HEK293 (cell line): ENCODE measurements at regions not wholly inside any gene's neighbourhood (a gene's known extent, or its start where the extent isn't known, plus 50 kb on each side); places are given as distances from the start of the nearest gene placed in this dataset.

Source experiments
- CTCF ChIA-PET: fragments of 350-600 bp; formaldehyde crosslinking; extraction: SDS; loops from one replicate; lab custom pipeline; 2021; ENCODE audit warnings: antibody characterized with exemption; lab: Yijun Ruan, JAX
- POLR2A ChIA-PET: fragments of 300-600 bp; formaldehyde crosslinking; extraction: SDS; loops from one replicate; lab custom pipeline; 2020; ENCODE audit warnings: antibody characterized with exemption, inconsistent platforms; lab: Yijun Ruan, JAX
- H3K27ac ChIP-seq: fragments of 200-500 bp; sonication (Bioruptor generic); 2 replicates; pipeline ENCODE4 v1.5.1; 2014; ENCODE audit warnings: low read depth, low read length, control low read depth, inconsistent platforms; ENCODE audit errors: extremely low read depth
- H3K36me3 ChIP-seq, 2 experiments: fragments of 200-500 bp in 1 of 2; sonication (Bioruptor generic) in 1 of 2; 1 replicate in 1 of 2; 2 replicates in 1 of 2; pipeline ENCODE4 v1.5.1; 2014 to 2017; ENCODE audit warnings: inconsistent platforms in 2 of 2, low read length in 2 of 2; ENCODE audit not compliant: control insufficient read depth in 2 of 2, insufficient read depth in 1 of 2
- H3K4me1 ChIP-seq: fragments of 200-500 bp; sonication (Bioruptor generic); 2 replicates; pipeline ENCODE4 v1.5.1; 2014; ENCODE audit warnings: mild to moderate bottlenecking, low read length, inconsistent platforms; ENCODE audit not compliant: control insufficient read depth, insufficient read depth
- H3K4me3 ChIP-seq: 2 replicates; pipeline ENCODE4 v1.5.1; 2011; ENCODE audit warnings: low read depth, mild to moderate bottlenecking, control low read depth, low read length, moderate library complexity
- H3K9me3 ChIP-seq: fragments of 200-500 bp; sonication (Bioruptor generic); 2 replicates; pipeline ENCODE4 v1.5.1; 2014; ENCODE audit warnings: low read depth, low read length, inconsistent platforms; ENCODE audit not compliant: control insufficient read depth, insufficient read depth
- KLF8 ChIP-seq: fragments of 450-650 bp; formaldehyde crosslinking; IDR thresholded peaks from 2 replicates; pipeline ENCODE4 v1.5.1; 2016; ENCODE audit warnings: missing biosample characterization, missing genetic modification characterization
- SCRT2 ChIP-seq: fragments of 450-650 bp; formaldehyde crosslinking; IDR thresholded peaks from 2 replicates; pipeline ENCODE4 v1.5.1; 2016; ENCODE audit warnings: missing biosample characterization, missing genetic modification characterization
- TRIM28 ChIP-seq: IDR thresholded peaks from 2 replicates; pipeline ENCODE4 v1.6.1; 2011; ENCODE audit warnings: low read length, control low read depth, borderline replicate concordance
- ZBTB1 ChIP-seq: fragments of 450-650 bp; formaldehyde crosslinking; IDR thresholded peaks from 2 replicates; pipeline ENCODE4 v1.5.1; 2016; ENCODE audit warnings: missing biosample characterization, missing genetic modification characterization
- ZNF174 ChIP-seq: fragments of 450-650 bp; formaldehyde crosslinking; IDR thresholded peaks from 2 replicates; pipeline ENCODE4 v1.5.0; 2017; ENCODE audit warnings: missing biosample characterization, mild to moderate bottlenecking, missing genetic modification characterization
- ZNF239 ChIP-seq: fragments of 450-650 bp; formaldehyde crosslinking; IDR thresholded peaks from 2 replicates; pipeline ENCODE4 v1.5.1; 2016; ENCODE audit warnings: missing biosample characterization, missing genetic modification characterization
- ZNF354C ChIP-seq: fragments of 450-650 bp; formaldehyde crosslinking; IDR thresholded peaks from 2 replicates; pipeline ENCODE4 v1.5.1; 2016; ENCODE audit warnings: missing biosample characterization, missing genetic modification characterization, low read depth, borderline replicate concordance
- ZNF423 ChIP-seq: fragments of 450-650 bp; formaldehyde crosslinking; IDR thresholded peaks from 2 replicates; pipeline ENCODE4 v1.5.1; 2016; ENCODE audit warnings: missing biosample characterization, missing genetic modification characterization
- ZNF473 ChIP-seq: fragments of 450-650 bp; formaldehyde crosslinking; IDR thresholded peaks from 2 replicates; pipeline ENCODE4 v1.5.1; 2017; ENCODE audit warnings: missing biosample characterization, missing genetic modification characterization
- ZNF48 ChIP-seq: fragments of 450-650 bp; formaldehyde crosslinking; IDR thresholded peaks from 2 replicates; pipeline ENCODE4 v1.5.1; 2016; ENCODE audit warnings: missing biosample characterization, missing genetic modification characterization
- ZSCAN30 ChIP-seq: fragments of 450-650 bp; IDR thresholded peaks from 2 replicates; pipeline ENCODE4 v1.5.1; 2018; ENCODE audit warnings: missing biosample characterization, mild to moderate bottlenecking, missing genetic modification characterization, moderate library complexity
- TF ChIP-seq, protein P1 (sequence below): fragments of 450-650 bp; formaldehyde crosslinking; IDR thresholded peaks from 2 replicates; pipeline ENCODE4 v1.5.1; 2016; ENCODE audit warnings: missing biosample characterization, missing genetic modification characterization
- TF ChIP-seq, protein P2 (sequence below): fragments of 450-650 bp; formaldehyde crosslinking; conservative IDR thresholded peaks from 2 replicates; pipeline ENCODE4 v1.5.1; 2016; ENCODE audit warnings: low read depth, missing biosample characterization, missing genetic modification characterization
- TF ChIP-seq, protein P3 (sequence below): fragments of 450-650 bp; formaldehyde crosslinking; IDR thresholded peaks from 2 replicates; pipeline ENCODE4 v1.5.1; 2016; ENCODE audit warnings: missing biosample characterization, missing genetic modification characterization, borderline replicate concordance
- TF ChIP-seq, protein P4 (sequence below): fragments of 450-650 bp; formaldehyde crosslinking; IDR thresholded peaks from 2 replicates; pipeline ENCODE4 v1.5.1; 2016; ENCODE audit warnings: missing biosample characterization, missing genetic modification characterization
- TF ChIP-seq, protein P5 (sequence below): fragments of 450-650 bp; formaldehyde crosslinking; IDR thresholded peaks from 2 replicates; pipeline ENCODE4 v1.5.1; 2017; ENCODE audit warnings: missing biosample characterization, missing genetic modification characterization

DNA sequence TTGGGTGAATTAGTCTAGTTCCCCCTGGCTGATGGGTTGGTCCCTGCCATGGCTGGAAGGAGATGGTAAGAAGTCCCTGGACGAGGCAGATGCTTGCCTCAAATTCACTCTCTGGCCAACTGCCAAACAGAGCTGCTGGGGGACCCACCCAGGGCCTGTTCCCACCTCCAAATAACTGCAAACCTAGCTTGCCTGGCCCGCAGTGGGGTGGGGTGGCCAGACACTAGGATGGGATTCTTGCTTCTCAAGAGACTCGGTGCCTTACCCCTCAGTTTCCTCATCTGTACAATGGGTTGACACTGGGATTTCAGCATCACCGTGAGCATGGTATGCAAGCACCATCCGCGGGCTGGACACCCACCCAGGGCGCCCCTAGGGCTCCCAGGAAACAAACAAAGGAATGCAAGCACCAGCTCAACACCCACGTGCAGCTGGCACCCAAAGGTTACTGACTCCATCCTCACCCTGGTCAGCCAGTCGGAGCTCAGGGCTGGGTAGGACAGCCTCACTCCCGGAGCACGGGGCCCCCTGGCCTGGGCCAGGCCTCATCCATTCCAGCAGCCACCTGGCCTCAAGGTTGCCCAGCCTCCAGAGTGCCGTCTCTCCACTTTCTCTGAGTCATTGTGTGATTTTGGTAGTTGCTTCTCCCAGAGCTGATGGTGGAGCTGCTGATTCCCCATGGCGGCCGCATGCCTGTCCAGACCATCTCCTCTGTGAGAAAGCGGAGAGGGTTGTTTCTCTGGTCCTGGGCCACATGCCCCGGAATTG is 205.2 kb upstream of the RTL1 start:
- TF ChIP-seq ZSCAN30 (tag by site-specific recombination) (no peak), KLF8 (tag by site-specific recombination) (no peak), ZBTB1 (tag by site-specific recombination) (no peak), ZNF48 (tag by site-specific recombination) (no peak), ZNF473 (no peak), ZNF423 (no peak)
- TF ChIP-seq, protein P1, sequence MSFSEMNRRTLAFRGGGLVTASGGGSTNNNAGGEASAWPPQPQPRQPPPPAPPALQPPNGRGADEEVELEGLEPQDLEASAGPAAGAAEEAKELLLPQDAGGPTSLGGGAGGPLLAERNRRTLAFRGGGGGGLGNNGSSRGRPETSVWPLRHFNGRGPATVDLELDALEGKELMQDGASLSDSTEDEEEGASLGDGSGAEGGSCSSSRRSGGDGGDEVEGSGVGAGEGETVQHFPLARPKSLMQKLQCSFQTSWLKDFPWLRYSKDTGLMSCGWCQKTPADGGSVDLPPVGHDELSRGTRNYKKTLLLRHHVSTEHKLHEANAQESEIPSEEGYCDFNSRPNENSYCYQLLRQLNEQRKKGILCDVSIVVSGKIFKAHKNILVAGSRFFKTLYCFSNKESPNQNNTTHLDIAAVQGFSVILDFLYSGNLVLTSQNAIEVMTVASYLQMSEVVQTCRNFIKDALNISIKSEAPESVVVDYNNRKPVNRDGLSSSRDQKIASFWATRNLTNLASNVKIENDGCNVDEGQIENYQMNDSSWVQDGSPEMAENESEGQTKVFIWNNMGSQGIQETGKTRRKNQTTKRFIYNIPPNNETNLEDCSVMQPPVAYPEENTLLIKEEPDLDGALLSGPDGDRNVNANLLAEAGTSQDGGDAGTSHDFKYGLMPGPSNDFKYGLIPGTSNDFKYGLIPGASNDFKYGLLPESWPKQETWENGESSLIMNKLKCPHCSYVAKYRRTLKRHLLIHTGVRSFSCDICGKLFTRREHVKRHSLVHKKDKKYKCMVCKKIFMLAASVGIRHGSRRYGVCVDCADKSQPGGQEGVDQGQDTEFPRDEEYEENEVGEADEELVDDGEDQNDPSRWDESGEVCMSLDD (tag by site-specific recombination): no peak
- TF ChIP-seq, protein P2, sequence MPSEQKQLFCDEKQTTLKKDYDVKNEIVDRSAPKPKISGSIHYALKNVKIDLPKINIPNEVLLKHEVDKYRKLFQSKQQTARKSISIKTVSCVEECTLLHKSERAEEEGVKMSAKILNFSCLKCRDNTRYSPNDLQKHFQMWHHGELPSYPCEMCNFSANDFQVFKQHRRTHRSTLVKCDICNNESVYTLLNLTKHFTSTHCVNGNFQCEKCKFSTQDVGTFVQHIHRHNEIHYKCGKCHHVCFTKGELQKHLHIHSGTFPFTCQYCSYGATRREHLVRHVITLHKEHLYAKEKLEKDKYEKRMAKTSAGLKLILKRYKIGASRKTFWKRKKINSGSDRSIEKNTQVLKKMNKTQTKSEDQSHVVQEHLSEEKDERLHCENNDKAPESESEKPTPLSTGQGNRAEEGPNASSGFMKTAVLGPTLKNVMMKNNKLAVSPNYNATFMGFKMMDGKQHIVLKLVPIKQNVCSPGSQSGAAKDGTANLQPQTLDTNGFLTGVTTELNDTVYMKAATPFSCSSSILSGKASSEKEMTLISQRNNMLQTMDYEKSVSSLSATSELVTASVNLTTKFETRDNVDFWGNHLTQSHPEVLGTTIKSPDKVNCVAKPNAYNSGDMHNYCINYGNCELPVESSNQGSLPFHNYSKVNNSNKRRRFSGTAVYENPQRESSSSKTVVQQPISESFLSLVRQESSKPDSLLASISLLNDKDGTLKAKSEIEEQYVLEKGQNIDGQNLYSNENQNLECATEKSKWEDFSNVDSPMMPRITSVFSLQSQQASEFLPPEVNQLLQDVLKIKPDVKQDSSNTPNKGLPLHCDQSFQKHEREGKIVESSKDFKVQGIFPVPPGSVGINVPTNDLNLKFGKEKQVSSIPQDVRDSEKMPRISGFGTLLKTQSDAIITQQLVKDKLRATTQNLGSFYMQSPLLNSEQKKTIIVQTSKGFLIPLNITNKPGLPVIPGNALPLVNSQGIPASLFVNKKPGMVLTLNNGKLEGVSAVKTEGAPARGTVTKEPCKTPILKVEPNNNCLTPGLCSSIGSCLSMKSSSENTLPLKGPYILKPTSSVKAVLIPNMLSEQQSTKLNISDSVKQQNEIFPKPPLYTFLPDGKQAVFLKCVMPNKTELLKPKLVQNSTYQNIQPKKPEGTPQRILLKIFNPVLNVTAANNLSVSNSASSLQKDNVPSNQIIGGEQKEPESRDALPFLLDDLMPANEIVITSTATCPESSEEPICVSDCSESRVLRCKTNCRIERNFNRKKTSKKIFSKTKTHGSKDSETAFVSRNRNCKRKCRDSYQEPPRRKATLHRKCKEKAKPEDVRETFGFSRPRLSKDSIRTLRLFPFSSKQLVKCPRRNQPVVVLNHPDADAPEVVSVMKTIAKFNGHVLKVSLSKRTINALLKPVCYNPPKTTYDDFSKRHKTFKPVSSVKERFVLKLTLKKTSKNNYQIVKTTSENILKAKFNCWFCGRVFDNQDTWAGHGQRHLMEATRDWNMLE (tag by site-specific recombination): no peak
- Histone ChIP-seq H3K4me3 (no peak overlapping the region), H3K4me1 (no peaks in the 10 kb centered on the region), H3K9me3 (no peaks in the 10 kb centered on the region), H3K36me3 (no peaks in the 10 kb centered on the region), H3K27ac (no peak overlapping the region)
- ChIA-PET POLR2A (no interaction called here), CTCF (no interaction called here)

DNA sequence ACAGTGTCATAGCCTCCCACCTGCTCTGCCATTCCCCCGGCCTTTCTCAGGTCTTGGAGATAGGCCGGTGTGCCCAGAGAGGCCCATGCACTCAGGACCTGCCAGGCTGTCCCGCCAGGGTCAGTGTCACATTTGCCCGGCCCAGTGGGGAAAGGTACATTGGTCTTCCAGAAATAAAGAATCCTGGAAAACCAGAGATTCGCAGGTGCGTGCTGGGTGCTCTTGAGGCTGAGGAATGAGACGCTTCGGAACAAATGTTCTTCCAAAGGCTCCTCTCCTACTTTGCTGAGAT is 205.8 kb upstream of the RTL1 start:
- Histone ChIP-seq H3K27ac (no peak overlapping the region), H3K9me3 (no peaks in the 10 kb centered on the region), H3K4me3 (no peak overlapping the region), H3K36me3 (no peaks in the 10 kb centered on the region), H3K4me1 (no peaks in the 10 kb centered on the region)
- CTCF ChIA-PET: no interaction called here
- POLR2A ChIA-PET: no interaction called here
- TF ChIP-seq, protein P3, sequence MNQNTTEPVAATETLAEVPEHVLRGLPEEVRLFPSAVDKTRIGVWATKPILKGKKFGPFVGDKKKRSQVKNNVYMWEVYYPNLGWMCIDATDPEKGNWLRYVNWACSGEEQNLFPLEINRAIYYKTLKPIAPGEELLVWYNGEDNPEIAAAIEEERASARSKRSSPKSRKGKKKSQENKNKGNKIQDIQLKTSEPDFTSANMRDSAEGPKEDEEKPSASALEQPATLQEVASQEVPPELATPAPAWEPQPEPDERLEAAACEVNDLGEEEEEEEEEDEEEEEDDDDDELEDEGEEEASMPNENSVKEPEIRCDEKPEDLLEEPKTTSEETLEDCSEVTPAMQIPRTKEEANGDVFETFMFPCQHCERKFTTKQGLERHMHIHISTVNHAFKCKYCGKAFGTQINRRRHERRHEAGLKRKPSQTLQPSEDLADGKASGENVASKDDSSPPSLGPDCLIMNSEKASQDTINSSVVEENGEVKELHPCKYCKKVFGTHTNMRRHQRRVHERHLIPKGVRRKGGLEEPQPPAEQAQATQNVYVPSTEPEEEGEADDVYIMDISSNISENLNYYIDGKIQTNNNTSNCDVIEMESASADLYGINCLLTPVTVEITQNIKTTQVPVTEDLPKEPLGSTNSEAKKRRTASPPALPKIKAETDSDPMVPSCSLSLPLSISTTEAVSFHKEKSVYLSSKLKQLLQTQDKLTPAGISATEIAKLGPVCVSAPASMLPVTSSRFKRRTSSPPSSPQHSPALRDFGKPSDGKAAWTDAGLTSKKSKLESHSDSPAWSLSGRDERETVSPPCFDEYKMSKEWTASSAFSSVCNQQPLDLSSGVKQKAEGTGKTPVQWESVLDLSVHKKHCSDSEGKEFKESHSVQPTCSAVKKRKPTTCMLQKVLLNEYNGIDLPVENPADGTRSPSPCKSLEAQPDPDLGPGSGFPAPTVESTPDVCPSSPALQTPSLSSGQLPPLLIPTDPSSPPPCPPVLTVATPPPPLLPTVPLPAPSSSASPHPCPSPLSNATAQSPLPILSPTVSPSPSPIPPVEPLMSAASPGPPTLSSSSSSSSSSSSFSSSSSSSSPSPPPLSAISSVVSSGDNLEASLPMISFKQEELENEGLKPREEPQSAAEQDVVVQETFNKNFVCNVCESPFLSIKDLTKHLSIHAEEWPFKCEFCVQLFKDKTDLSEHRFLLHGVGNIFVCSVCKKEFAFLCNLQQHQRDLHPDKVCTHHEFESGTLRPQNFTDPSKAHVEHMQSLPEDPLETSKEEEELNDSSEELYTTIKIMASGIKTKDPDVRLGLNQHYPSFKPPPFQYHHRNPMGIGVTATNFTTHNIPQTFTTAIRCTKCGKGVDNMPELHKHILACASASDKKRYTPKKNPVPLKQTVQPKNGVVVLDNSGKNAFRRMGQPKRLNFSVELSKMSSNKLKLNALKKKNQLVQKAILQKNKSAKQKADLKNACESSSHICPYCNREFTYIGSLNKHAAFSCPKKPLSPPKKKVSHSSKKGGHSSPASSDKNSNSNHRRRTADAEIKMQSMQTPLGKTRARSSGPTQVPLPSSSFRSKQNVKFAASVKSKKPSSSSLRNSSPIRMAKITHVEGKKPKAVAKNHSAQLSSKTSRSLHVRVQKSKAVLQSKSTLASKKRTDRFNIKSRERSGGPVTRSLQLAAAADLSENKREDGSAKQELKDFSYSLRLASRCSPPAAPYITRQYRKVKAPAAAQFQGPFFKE (tag by site-specific recombination): no peak
- TF ChIP-seq, protein P4, sequence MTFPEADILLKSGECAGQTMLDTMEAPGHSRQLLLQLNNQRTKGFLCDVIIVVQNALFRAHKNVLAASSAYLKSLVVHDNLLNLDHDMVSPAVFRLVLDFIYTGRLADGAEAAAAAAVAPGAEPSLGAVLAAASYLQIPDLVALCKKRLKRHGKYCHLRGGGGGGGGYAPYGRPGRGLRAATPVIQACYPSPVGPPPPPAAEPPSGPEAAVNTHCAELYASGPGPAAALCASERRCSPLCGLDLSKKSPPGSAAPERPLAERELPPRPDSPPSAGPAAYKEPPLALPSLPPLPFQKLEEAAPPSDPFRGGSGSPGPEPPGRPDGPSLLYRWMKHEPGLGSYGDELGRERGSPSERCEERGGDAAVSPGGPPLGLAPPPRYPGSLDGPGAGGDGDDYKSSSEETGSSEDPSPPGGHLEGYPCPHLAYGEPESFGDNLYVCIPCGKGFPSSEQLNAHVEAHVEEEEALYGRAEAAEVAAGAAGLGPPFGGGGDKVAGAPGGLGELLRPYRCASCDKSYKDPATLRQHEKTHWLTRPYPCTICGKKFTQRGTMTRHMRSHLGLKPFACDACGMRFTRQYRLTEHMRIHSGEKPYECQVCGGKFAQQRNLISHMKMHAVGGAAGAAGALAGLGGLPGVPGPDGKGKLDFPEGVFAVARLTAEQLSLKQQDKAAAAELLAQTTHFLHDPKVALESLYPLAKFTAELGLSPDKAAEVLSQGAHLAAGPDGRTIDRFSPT (tag by site-specific recombination): no peak
- TF ChIP-seq ZNF174 (tag by site-specific recombination): no peak
- no peak for TF ChIP-seq SCRT2 (tag by site-specific recombination)
- TF ChIP-seq ZNF354C (tag by site-specific recombination): no peak
- TF ChIP-seq, protein P5, sequence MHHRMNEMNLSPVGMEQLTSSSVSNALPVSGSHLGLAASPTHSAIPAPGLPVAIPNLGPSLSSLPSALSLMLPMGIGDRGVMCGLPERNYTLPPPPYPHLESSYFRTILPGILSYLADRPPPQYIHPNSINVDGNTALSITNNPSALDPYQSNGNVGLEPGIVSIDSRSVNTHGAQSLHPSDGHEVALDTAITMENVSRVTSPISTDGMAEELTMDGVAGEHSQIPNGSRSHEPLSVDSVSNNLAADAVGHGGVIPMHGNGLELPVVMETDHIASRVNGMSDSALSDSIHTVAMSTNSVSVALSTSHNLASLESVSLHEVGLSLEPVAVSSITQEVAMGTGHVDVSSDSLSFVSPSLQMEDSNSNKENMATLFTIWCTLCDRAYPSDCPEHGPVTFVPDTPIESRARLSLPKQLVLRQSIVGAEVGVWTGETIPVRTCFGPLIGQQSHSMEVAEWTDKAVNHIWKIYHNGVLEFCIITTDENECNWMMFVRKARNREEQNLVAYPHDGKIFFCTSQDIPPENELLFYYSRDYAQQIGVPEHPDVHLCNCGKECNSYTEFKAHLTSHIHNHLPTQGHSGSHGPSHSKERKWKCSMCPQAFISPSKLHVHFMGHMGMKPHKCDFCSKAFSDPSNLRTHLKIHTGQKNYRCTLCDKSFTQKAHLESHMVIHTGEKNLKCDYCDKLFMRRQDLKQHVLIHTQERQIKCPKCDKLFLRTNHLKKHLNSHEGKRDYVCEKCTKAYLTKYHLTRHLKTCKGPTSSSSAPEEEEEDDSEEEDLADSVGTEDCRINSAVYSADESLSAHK (tag by site-specific recombination): no peak
- no peak for TF ChIP-seq TRIM28
- TF ChIP-seq ZNF239: no peak
